Inferior parietal cortex (tissue), 1 donor: ENCODE measurements at regions not wholly inside any gene's neighbourhood (a gene's known extent, or its start where the extent isn't known, plus 50 kb on each side); places are given as distances from the start of the nearest gene placed in this dataset.

Source experiments
- DNase-seq: peaks from one replicate; pipeline ENCODE4 v3.0.0-alpha.2; 2016; ENCODE audit errors: extremely low spot score

- DNase-seq, result no peak
These were observed 217.2 kb upstream of the BOD1L1 start for GRCh38 chr4:13844740-13845139.

GRCh38 chr4:13849778-13850177 is 222.3 kb upstream of the BOD1L1 start:
- no peak for DNase-seq

- no peak for DNase-seq
These were observed 223.8 kb upstream of the BOD1L1 start for GRCh38 chr4:13851085-13851940.

- DNase-seq, result no peak
These were observed 224.9 kb upstream of the BOD1L1 start for GRCh38 chr4:13852411-13852810.

- no peak for DNase-seq
These were observed 228.9 kb upstream of the BOD1L1 start for GRCh38 chr4:13856387-13856786.

- no peak for DNase-seq
These were observed 229.9 kb upstream of the BOD1L1 start for GRCh38 chr4:13857397-13857796.

GRCh38 chr4:13857800-13858199 is 230.3 kb upstream of the BOD1L1 start:
- DNase-seq, result no peak

GRCh38 chr4:13859423-13859822 is 231.9 kb upstream of the BOD1L1 start:
- no peak for DNase-seq

GRCh38 chr4:13860126-13860525 is 232.6 kb upstream of the BOD1L1 start:
- no peak for DNase-seq

GRCh38 chr4:13865871-13866669 is 238.5 kb upstream of the BOD1L1 start:
- no peak for DNase-seq

- DNase-seq, result no peak
These were observed 239.4 kb upstream of the BOD1L1 start for GRCh38 chr4:13866881-13867280.

- no peak for DNase-seq
These were observed 244.6 kb upstream of the BOD1L1 start for GRCh38 chr4:13872155-13872554.

- no peak for DNase-seq
These were observed 245.4 kb upstream of the BOD1L1 start for GRCh38 chr4:13872955-13873354.

GRCh38 chr4:13875181-13875580 is 247.7 kb upstream of the BOD1L1 start:
- no peak for DNase-seq

- no peak for DNase-seq
These were observed 248.6 kb upstream of the BOD1L1 start for GRCh38 chr4:13876131-13876530.

GRCh38 chr4:13876940-13877339 is 249.4 kb upstream of the BOD1L1 start:
- no peak for DNase-seq

- DNase-seq, result no peak
These were observed 250.1 kb upstream of the BOD1L1 start for GRCh38 chr4:13877626-13878025.

GRCh38 chr4:13881892-13882291 is 254.4 kb upstream of the BOD1L1 start:
- DNase-seq, result peak; percentile 8

GRCh38 chr4:13887010-13887409 is 259.5 kb upstream of the BOD1L1 start:
- no peak for DNase-seq

GRCh38 chr4:13888112-13888511 is 260.6 kb upstream of the BOD1L1 start:
- DNase-seq, result no peak

GRCh38 chr4:13891544-13891939 is 264.0 kb upstream of the BOD1L1 start:
- DNase-seq, result no peak

- no peak for DNase-seq
These were observed 265.2 kb upstream of the BOD1L1 start for GRCh38 chr4:13892739-13893105.

GRCh38 chr4:13893211-13893610 is 265.7 kb upstream of the BOD1L1 start:
- DNase-seq, result no peak
